K562 (cell line): ENCODE measurements at regions not wholly inside any gene's neighbourhood (a gene's known extent, or its start where the extent isn't known, plus 50 kb on each side); places are given as distances from the start of the nearest gene placed in this dataset.
"Not testable (repeated sequence)": the region's sequence is repeated elsewhere in the genome, so short reads cannot be mapped to it uniquely, and the experiment has no call there.

Experiments
- E2F8 ChIP-seq: fragments of 450-650 bp; IDR thresholded peaks from 2 replicates; pipeline ENCODE4 v1.7.1; 2018; ENCODE audit warnings: mild to moderate bottlenecking, low read depth; ENCODE audit not compliant: partially characterized antibody
- ESRRA ChIP-seq: fragments of 450-650 bp; IDR thresholded peaks from 2 replicates; pipeline ENCODE4 v1.6.1; 2014; ENCODE audit warnings: low read depth, mild to moderate bottlenecking, moderate library complexity, borderline replicate concordance
- NR2C2 ChIP-seq, 2 experiments: fragments of 200-800 bp in 1 of 2; sonication (Bioruptor generic) in 1 of 2; sonication (generic) in 1 of 2; formaldehyde crosslinking in 1 of 2; IDR thresholded peaks; 2 replicates each; pipeline versions ENCODE4 v1.6.1 to v1.8.0; 2016 to 2022; ENCODE audit warnings: mild to moderate bottlenecking in 1 of 2, missing compliant biosample characterization in 1 of 2, missing genetic modification characterization in 1 of 2, missing genetic modification reagents in 1 of 2
- ZHX1 ChIP-seq: fragments of 150-350 bp; conservative IDR thresholded peaks from 2 replicates; pipeline ENCODE4 v1.6.1; 2014; ENCODE audit warnings: low read length

GRCh38 chr7:6982375-6982774, 156.3 kb upstream of the CCZ1B start:
- not testable (repeated sequence) for TF ChIP-seq E2F8; ESRRA; NR2C2 (CRISPR knock-in tag; IDR thresholded peaks at IDR 0.05); NR2C2 (tag; IDR thresholded peaks at IDR 0.05); ZHX1
